Liver (tissue), 8 donors: ENCODE measurements at regions not wholly inside any gene's neighbourhood (a gene's known extent, or its start where the extent isn't known, plus 50 kb on each side); places are given as distances from the start of the nearest gene placed in this dataset.

Experiments used
- DNase-seq: peaks from one replicate; pipeline ENCODE4 v3.0.0-alpha.2; 2017; ENCODE audit warnings: low spot score
- H3K27ac ChIP-seq, 2 donors: one replicate each; pipeline ENCODE4 v1.7.0; 2013; ENCODE audit warnings: inconsistent platforms in 2 of 2, low read length in 2 of 2, control low read depth in 1 of 2, low read depth in 1 of 2, mild to moderate bottlenecking in 1 of 2
- H3K27me3 ChIP-seq, 4 donors: one replicate each; pipeline versions ENCODE4 v1.6.1 to v1.7.0; 2013; ENCODE audit warnings: low read length in 3 of 4, inconsistent platforms in 1 of 4, mild to moderate bottlenecking in 1 of 4, moderate library complexity in 1 of 4; ENCODE audit not compliant: control insufficient read depth in 4 of 4, insufficient read depth in 4 of 4
- H3K36me3 ChIP-seq, 4 donors: one replicate each; pipeline versions ENCODE4 v1.6.1 to v1.7.0; 2013; ENCODE audit warnings: low read length in 3 of 4, mild to moderate bottlenecking in 3 of 4, low read depth in 1 of 4, moderate library complexity in 1 of 4; ENCODE audit not compliant: control insufficient read depth in 4 of 4, insufficient read depth in 3 of 4
- H3K4me1 ChIP-seq, 4 donors: one replicate each; pipeline versions ENCODE4 v1.6.1 to v1.7.0; 2013; ENCODE audit warnings: low read length in 3 of 4, mild to moderate bottlenecking in 3 of 4, moderate library complexity in 1 of 4; ENCODE audit not compliant: control insufficient read depth in 4 of 4, insufficient read depth in 4 of 4
- H3K4me3 ChIP-seq, 3 donors: one replicate each; pipeline versions ENCODE4 v1.6.1 to v1.7.0; 2013; ENCODE audit warnings: low read length in 3 of 3, control low read depth in 1 of 3, low read depth in 1 of 3, mild to moderate bottlenecking in 1 of 3
- H3K9ac ChIP-seq, 2 donors: one replicate each; pipeline ENCODE4 v1.7.0; 2013; ENCODE audit warnings: low read length in 2 of 2, mild to moderate bottlenecking in 2 of 2, moderate library complexity in 2 of 2, control low read depth in 1 of 2, low read depth in 1 of 2
- H3K9me3 ChIP-seq, 4 donors: one replicate each; pipeline versions ENCODE4 v1.6.1 to v1.7.0; 2013; ENCODE audit warnings: low read length in 3 of 4; ENCODE audit not compliant: control insufficient read depth in 4 of 4
- EGR1 ChIP-seq, 2 donors: IDR thresholded peaks; 2 replicates each; pipeline ENCODE4 v1.6.1; 2016 to 2018; ENCODE audit warnings: antibody characterized with exemption in 2 of 2, low read depth in 2 of 2
- FOXA1 ChIP-seq: IDR thresholded peaks from 2 replicates; pipeline ENCODE4 v1.6.1; 2016; ENCODE audit warnings: antibody characterized with exemption
- FOXA2 ChIP-seq: IDR thresholded peaks from 2 replicates; pipeline ENCODE4 v1.6.1; 2016; ENCODE audit warnings: antibody characterized with exemption
- GABPA ChIP-seq, 2 donors: IDR thresholded peaks in 1 of 2; conservative IDR thresholded peaks in 1 of 2; 2 replicates each; pipeline ENCODE4 v1.6.1; 2016; ENCODE audit warnings: antibody characterized with exemption in 2 of 2, mild to moderate bottlenecking in 1 of 2, moderate library complexity in 1 of 2
- HNF4A ChIP-seq, 2 donors: conservative IDR thresholded peaks; 2 replicates each; pipeline ENCODE4 v1.6.1; 2016; ENCODE audit warnings: antibody characterized with exemption in 2 of 2, mild to moderate bottlenecking in 2 of 2
- JUND ChIP-seq, 2 donors: IDR thresholded peaks; 2 replicates each; pipeline ENCODE4 v1.6.1; 2016; ENCODE audit warnings: antibody characterized with exemption in 2 of 2
- NR2F2 ChIP-seq: IDR thresholded peaks from 2 replicates; pipeline ENCODE4 v1.6.1; 2016; ENCODE audit warnings: antibody characterized with exemption
- RAD21 ChIP-seq, 2 donors: IDR thresholded peaks; 2 replicates each; pipeline ENCODE4 v1.6.1; 2016; ENCODE audit warnings: antibody characterized with exemption in 2 of 2, mild to moderate bottlenecking in 2 of 2
- RXRA ChIP-seq, 2 donors: IDR thresholded peaks; 2 replicates each; pipeline ENCODE4 v1.6.1; 2017 to 2018; ENCODE audit warnings: antibody characterized with exemption in 2 of 2, mild to moderate bottlenecking in 1 of 2
- SP1 ChIP-seq: IDR thresholded peaks from 2 replicates; pipeline ENCODE4 v1.6.1; 2018; ENCODE audit warnings: antibody characterized with exemption, mild to moderate bottlenecking
- TAF1 ChIP-seq: conservative IDR thresholded peaks from 2 replicates; pipeline ENCODE4 v1.6.1; 2016; ENCODE audit warnings: antibody characterized with exemption, mild to moderate bottlenecking
- YY1 ChIP-seq: IDR thresholded peaks from 2 replicates; pipeline ENCODE4 v1.6.1; 2016; ENCODE audit warnings: antibody characterized with exemption, mild to moderate bottlenecking
- WGBS: extraction: QIAGEN DNeasy Blood & Tissue Kit; methylation state at CpG from one replicate; pipeline ENCODE4 v1.1.7; 2013; 5-methylcytosine and 5-hydroxymethylcytosine counted together
- TF ChIP-seq, protein P1 (sequence below): IDR thresholded peaks from 2 replicates; pipeline ENCODE4 v1.6.1; 2016; ENCODE audit warnings: antibody characterized with exemption
- TF ChIP-seq, protein P2 (sequence below): IDR thresholded peaks from 2 replicates; pipeline ENCODE4 v1.6.1; 2016; ENCODE audit warnings: antibody characterized with exemption, mild to moderate bottlenecking
- TF ChIP-seq, protein P3 (sequence below): fragments of 150-350 bp; IDR thresholded peaks from 2 replicates; pipeline ENCODE4 v1.5.1; 2017; ENCODE audit warnings: improper control_type of control experiment, low read depth, low read length; ENCODE audit not compliant: missing input control
- TF ChIP-seq, protein P4 (sequence below): IDR thresholded peaks from 2 replicates; pipeline ENCODE4 v1.6.1; 2016; ENCODE audit warnings: antibody characterized with exemption
- TF ChIP-seq, protein P5 (sequence below): IDR thresholded peaks from 2 replicates; pipeline ENCODE4 v1.6.1; 2016; ENCODE audit warnings: antibody characterized with exemption
- donor health status: healthy.
- donor health status: healthy.
- donor health status: healthy.
- donor health status: healthy.
- donor health status: healthy.

DNA sequence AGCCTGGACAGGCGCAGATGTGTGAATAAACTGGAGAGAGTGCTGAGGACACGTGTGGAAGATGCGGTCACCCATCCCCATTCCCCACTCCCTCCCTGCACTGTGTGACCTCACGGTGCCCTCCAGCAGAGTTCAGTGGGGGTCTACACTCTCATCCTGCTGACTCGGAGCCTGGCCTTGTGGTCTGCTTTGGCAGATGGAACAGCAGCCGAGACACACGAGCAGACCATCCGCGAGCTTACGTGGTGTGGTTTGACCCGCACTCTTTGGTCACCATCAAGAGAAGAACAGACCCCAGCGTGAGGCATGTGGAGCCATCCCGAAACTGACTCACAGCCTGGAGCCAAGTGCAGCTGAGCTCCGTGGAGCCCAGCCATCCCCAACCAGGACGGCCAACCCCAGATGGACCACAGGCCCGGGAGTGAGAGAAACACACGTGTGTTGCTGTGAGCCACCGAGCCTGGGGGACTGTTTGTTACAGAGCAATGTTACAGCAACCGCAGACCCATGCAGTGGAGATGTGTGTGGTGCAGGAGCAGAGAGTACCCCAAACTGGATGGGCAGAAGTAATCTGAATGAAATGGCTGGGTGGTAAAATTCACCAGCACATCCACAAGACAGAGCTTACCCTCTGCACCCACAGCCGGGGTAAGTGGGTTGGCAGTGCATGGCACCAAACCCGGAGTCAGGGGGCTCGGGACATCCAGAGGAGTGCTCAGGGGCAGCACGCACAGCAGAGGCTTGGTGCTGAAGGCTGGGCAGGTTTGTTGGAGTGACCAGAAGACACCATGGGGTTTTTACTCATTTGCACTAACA lies 90.7 kb downstream of the RTL6 start:
- no peak overlapping the region for H3K9ac ChIP-seq
- H3K9me3 ChIP-seq = no peaks in the 10 kb centered on the region
- no peak overlapping the region for H3K4me3 ChIP-seq
- H3K27ac ChIP-seq = no peak overlapping the region
- TF ChIP-seq, protein P1, sequence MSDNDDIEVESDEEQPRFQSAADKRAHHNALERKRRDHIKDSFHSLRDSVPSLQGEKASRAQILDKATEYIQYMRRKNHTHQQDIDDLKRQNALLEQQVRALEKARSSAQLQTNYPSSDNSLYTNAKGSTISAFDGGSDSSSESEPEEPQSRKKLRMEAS = no peak
- TF ChIP-seq GABPA (IDR thresholded peaks at IDR 0.05 in 1 of 2, conservative IDR thresholded peaks at IDR 0.05 in 1 of 2) (no peak), SP1 (no peak), HNF4A (conservative IDR thresholded peaks at IDR 0.05) (no peak), RXRA (IDR thresholded peaks at IDR 0.05) (no peak), RAD21 (IDR thresholded peaks at IDR 0.05) (no peak), FOXA1 (no peak), YY1 (no peak), FOXA2 (no peak), NR2F2 (no peak), TAF1 (no peak), JUND (IDR thresholded peaks at IDR 0.05) (no peak), EGR1 (IDR thresholded peaks at IDR 0.05; ENCODE audit: low read depth in 2 of 2) (no peak)
- TF ChIP-seq, protein P2, sequence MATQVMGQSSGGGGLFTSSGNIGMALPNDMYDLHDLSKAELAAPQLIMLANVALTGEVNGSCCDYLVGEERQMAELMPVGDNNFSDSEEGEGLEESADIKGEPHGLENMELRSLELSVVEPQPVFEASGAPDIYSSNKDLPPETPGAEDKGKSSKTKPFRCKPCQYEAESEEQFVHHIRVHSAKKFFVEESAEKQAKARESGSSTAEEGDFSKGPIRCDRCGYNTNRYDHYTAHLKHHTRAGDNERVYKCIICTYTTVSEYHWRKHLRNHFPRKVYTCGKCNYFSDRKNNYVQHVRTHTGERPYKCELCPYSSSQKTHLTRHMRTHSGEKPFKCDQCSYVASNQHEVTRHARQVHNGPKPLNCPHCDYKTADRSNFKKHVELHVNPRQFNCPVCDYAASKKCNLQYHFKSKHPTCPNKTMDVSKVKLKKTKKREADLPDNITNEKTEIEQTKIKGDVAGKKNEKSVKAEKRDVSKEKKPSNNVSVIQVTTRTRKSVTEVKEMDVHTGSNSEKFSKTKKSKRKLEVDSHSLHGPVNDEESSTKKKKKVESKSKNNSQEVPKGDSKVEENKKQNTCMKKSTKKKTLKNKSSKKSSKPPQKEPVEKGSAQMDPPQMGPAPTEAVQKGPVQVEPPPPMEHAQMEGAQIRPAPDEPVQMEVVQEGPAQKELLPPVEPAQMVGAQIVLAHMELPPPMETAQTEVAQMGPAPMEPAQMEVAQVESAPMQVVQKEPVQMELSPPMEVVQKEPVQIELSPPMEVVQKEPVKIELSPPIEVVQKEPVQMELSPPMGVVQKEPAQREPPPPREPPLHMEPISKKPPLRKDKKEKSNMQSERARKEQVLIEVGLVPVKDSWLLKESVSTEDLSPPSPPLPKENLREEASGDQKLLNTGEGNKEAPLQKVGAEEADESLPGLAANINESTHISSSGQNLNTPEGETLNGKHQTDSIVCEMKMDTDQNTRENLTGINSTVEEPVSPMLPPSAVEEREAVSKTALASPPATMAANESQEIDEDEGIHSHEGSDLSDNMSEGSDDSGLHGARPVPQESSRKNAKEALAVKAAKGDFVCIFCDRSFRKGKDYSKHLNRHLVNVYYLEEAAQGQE = no peak
- TF ChIP-seq, protein P3, sequence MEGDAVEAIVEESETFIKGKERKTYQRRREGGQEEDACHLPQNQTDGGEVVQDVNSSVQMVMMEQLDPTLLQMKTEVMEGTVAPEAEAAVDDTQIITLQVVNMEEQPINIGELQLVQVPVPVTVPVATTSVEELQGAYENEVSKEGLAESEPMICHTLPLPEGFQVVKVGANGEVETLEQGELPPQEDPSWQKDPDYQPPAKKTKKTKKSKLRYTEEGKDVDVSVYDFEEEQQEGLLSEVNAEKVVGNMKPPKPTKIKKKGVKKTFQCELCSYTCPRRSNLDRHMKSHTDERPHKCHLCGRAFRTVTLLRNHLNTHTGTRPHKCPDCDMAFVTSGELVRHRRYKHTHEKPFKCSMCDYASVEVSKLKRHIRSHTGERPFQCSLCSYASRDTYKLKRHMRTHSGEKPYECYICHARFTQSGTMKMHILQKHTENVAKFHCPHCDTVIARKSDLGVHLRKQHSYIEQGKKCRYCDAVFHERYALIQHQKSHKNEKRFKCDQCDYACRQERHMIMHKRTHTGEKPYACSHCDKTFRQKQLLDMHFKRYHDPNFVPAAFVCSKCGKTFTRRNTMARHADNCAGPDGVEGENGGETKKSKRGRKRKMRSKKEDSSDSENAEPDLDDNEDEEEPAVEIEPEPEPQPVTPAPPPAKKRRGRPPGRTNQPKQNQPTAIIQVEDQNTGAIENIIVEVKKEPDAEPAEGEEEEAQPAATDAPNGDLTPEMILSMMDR = no peak
- TF ChIP-seq, protein P4, sequence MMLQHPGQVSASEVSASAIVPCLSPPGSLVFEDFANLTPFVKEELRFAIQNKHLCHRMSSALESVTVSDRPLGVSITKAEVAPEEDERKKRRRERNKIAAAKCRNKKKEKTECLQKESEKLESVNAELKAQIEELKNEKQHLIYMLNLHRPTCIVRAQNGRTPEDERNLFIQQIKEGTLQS = no peak
- TF ChIP-seq, protein P5, sequence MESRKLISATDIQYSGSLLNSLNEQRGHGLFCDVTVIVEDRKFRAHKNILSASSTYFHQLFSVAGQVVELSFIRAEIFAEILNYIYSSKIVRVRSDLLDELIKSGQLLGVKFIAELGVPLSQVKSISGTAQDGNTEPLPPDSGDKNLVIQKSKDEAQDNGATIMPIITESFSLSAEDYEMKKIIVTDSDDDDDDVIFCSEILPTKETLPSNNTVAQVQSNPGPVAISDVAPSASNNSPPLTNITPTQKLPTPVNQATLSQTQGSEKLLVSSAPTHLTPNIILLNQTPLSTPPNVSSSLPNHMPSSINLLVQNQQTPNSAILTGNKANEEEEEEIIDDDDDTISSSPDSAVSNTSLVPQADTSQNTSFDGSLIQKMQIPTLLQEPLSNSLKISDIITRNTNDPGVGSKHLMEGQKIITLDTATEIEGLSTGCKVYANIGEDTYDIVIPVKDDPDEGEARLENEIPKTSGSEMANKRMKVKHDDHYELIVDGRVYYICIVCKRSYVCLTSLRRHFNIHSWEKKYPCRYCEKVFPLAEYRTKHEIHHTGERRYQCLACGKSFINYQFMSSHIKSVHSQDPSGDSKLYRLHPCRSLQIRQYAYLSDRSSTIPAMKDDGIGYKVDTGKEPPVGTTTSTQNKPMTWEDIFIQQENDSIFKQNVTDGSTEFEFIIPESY = no peak
- H3K36me3 ChIP-seq = no peaks in the 10 kb centered on the region
- H3K27me3 ChIP-seq = peaks cover 0 to 3% (median 0%) of the 10 kb centered on the region in 4 donors
- no peaks in the 10 kb centered on the region for H3K4me1 ChIP-seq
- no peak for DNase-seq
- WGBS = 89% methylated on average over 23 of the region's 23 CpGs
